NCI-H1694 (cell line): ENCODE measurements at regions not wholly inside any gene's neighbourhood (a gene's known extent, or its start where the extent isn't known, plus 50 kb on each side); places are given as distances from the start of the nearest gene placed in this dataset.

Experiments
- DNase-seq: peaks from one replicate; lab custom pipeline; 2025; lab: John Stamatoyannopoulos, UW

- peak; percentile 77 for DNase-seq
These were observed 208.3 kb downstream of the PPP1R3A start for GRCh38 chr7:113710310-113711096.

GRCh38 chr7:113705439-113705838, 213.4 kb downstream of the PPP1R3A start:
- DNase-seq: no peak

- DNase-seq: peak; percentile 32
These were observed 220.1 kb downstream of the PPP1R3A start for GRCh38 chr7:113698556-113699220.

GRCh38 chr7:113694149-113694548, 224.7 kb downstream of the PPP1R3A start:
- DNase-seq: no peak

- DNase-seq: no peak
These were observed 234.6 kb downstream of the PPP1R3A start for GRCh38 chr7:113684165-113684564.

- DNase-seq: no peak
These were observed 241.0 kb downstream of the PPP1R3A start for GRCh38 chr7:113677811-113678210.

- no peak for DNase-seq
These were observed 253.9 kb downstream of the PPP1R3A start for GRCh38 chr7:113664867-113665266.

GRCh38 chr7:113659416-113659815, 259.4 kb downstream of the PPP1R3A start:
- DNase-seq: no peak

GRCh38 chr7:113657603-113658002, 261.2 kb downstream of the PPP1R3A start:
- DNase-seq: no peak

- DNase-seq: no peak
These were observed 266.3 kb downstream of the PPP1R3A start for GRCh38 chr7:113652501-113652900.

- DNase-seq: no peak
These were observed 269.3 kb downstream of the PPP1R3A start for GRCh38 chr7:113649556-113649955.

- DNase-seq: no peak
These were observed 279.6 kb downstream of the PPP1R3A start for GRCh38 chr7:113639221-113639620.

GRCh38 chr7:113636727-113637421, 281.9 kb downstream of the PPP1R3A start:
- DNase-seq: no peak

GRCh38 chr7:113635492-113635891, 283.3 kb downstream of the PPP1R3A start:
- no peak for DNase-seq

- no peak for DNase-seq
These were observed 285.7 kb downstream of the PPP1R3A start for GRCh38 chr7:113633073-113633472.

- DNase-seq: no peak
These were observed 289.6 kb downstream of the PPP1R3A start for GRCh38 chr7:113628948-113629847.

GRCh38 chr7:113625494-113626102, 293.2 kb downstream of the PPP1R3A start:
- DNase-seq: no peak

GRCh38 chr7:113622796-113623195, 296.0 kb downstream of the PPP1R3A start:
- DNase-seq: no peak

GRCh38 chr7:113610572-113610971, 308.2 kb downstream of the PPP1R3A start:
- DNase-seq: no peak

GRCh38 chr7:113608782-113609181, 310.0 kb downstream of the PPP1R3A start:
- no peak for DNase-seq

GRCh38 chr7:113606325-113606724, 312.5 kb downstream of the PPP1R3A start:
- no peak for DNase-seq
